Breast epithelium (tissue), 3 donors: ENCODE measurements at regions not wholly inside any gene's neighbourhood (a gene's known extent, or its start where the extent isn't known, plus 50 kb on each side); places are given as distances from the start of the nearest gene placed in this dataset.

Experiments
- POLR2A ChIP-seq: fragments of 450-650 bp; IDR thresholded peaks from one replicate; pipeline ENCODE4 v1.6.1; 2016; ENCODE audit warnings: antibody characterized with exemption, mild to moderate bottlenecking, moderate library complexity
- TF ChIP-seq, protein P1 (sequence below), 3 donors: fragments of 450-650 bp; IDR thresholded peaks; one replicate each; pipeline ENCODE4 v1.5.1; 2016 to 2017; ENCODE audit warnings: antibody characterized with exemption in 3 of 3, mild to moderate bottlenecking in 3 of 3, moderate library complexity in 3 of 3

DNA sequence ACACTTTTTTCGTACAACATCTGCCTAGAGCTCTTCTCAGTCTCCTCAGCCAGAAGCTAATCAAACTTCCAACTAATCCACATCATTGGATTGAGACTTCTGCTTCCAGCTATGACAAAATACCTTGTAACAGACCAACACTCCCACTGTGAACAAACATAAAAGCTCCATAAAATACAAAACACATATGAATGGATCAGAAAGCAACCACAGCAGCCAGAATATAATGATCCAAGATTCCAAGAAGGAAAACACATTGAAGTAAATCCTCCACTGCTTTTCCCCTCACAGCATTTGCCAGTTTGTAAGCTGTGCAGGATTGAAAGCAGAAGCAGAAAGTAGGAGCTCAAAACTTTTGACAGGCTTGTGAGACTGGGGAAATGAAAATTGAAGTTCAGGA is 863.2 kb downstream of the TUSC7 start:
- TF ChIP-seq, protein P1, sequence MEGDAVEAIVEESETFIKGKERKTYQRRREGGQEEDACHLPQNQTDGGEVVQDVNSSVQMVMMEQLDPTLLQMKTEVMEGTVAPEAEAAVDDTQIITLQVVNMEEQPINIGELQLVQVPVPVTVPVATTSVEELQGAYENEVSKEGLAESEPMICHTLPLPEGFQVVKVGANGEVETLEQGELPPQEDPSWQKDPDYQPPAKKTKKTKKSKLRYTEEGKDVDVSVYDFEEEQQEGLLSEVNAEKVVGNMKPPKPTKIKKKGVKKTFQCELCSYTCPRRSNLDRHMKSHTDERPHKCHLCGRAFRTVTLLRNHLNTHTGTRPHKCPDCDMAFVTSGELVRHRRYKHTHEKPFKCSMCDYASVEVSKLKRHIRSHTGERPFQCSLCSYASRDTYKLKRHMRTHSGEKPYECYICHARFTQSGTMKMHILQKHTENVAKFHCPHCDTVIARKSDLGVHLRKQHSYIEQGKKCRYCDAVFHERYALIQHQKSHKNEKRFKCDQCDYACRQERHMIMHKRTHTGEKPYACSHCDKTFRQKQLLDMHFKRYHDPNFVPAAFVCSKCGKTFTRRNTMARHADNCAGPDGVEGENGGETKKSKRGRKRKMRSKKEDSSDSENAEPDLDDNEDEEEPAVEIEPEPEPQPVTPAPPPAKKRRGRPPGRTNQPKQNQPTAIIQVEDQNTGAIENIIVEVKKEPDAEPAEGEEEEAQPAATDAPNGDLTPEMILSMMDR (IDR thresholded peaks at IDR 0.05) = no peak
- TF ChIP-seq POLR2A = no peak
